Immature natural killer cell (primary cell): ENCODE measurements at regions not wholly inside any gene's neighbourhood (a gene's known extent, or its start where the extent isn't known, plus 50 kb on each side); places are given as distances from the start of the nearest gene placed in this dataset.

Experiments
- DNase-seq, 3 donors: peaks; one replicate each; pipeline ENCODE4 v3.0.0; 2022; ENCODE audit warnings: mixed read lengths in 1 of 3
- H3K27ac Mint-ChIP-seq, 6 donors: one replicate each; pipeline ENCODE4 v1.8.0; 2020; ENCODE audit warnings: mixed read lengths in 6 of 6, mild to moderate bottlenecking in 5 of 6, inconsistent platforms in 4 of 6, moderate library complexity in 3 of 6
- H3K27me3 Mint-ChIP-seq, 3 donors: one replicate each; pipeline ENCODE4 v1.8.0; 2020 to 2021; ENCODE audit warnings: low read depth in 3 of 3, mild to moderate bottlenecking in 3 of 3, mixed read lengths in 3 of 3, moderate library complexity in 3 of 3, inconsistent platforms in 1 of 3
- H3K36me3 Mint-ChIP-seq, 3 donors: one replicate each; pipeline ENCODE4 v1.8.0; 2020; ENCODE audit warnings: mixed read lengths in 3 of 3, inconsistent platforms in 2 of 3, mild to moderate bottlenecking in 2 of 3
- H3K4me1 Mint-ChIP-seq, 2 donors: one replicate each; pipeline ENCODE4 v1.8.0; 2020; ENCODE audit warnings: inconsistent platforms in 2 of 2, mild to moderate bottlenecking in 2 of 2, mixed read lengths in 2 of 2, moderate library complexity in 1 of 2
- H3K4me3 Mint-ChIP-seq, 5 donors: one replicate each; pipeline ENCODE4 v1.8.0; 2020; ENCODE audit warnings: mild to moderate bottlenecking in 5 of 5, mixed read lengths in 5 of 5, inconsistent platforms in 3 of 5, moderate library complexity in 3 of 5
- H3K9me3 Mint-ChIP-seq, 6 donors: one replicate each; pipeline ENCODE4 v1.8.0; 2020; ENCODE audit warnings: mild to moderate bottlenecking in 6 of 6, mixed read lengths in 6 of 6, inconsistent platforms in 4 of 6, moderate library complexity in 3 of 6

- Mint-ChIP-seq H3K9me3 (no peaks in the 10 kb centered on the region), H3K4me1 (peaks cover 17 to 18% of the 10 kb centered on the region in 2 donors), H3K36me3 (no peaks in the 10 kb centered on the region), H3K27me3 (peaks cover 0 to 1% (median under 1%) of the 10 kb centered on the region in 3 donors), H3K27ac (no peak overlapping the region), H3K4me3 (no peak overlapping the region)
- DNase-seq, result no peak
Measured at GRCh38 chr3:124611520-124611919, 118.7 kb upstream of the UMPS start.

DNA sequence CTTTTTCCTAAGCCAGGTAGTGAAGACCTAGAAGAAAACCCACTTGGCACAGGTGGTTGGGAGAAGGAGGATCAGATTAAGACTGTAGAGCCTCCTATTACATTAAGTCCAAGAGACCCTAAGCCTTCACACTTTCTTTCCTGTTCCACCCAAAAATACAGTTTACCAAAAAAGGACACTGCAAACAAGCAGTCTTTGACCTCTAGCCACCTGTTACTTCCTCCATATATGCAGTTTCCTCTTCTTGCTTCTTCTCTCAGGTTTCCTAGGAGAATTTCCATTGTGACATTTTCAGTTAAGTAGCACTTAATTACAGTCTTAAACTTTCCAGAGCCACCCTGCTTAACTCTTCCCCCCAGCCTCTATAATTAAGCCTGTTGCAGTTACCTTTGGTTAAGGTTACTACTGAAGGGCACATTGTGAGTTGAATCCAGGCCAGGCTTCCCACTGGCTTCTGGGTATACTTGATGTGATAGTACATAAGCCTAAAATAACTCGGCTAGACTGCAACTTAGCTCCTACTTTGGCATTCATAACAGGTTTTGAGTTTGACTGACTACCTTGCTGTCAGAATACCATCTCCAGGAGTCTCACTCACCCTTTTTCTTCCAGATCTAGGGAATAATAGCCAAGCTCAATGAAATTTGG lies 114.2 kb upstream of the UMPS start:
- Mint-ChIP-seq H3K9me3 (no peaks in the 10 kb centered on the region), H3K4me3 (peak overlapping the region in 3 of 5 donors; percentile 36 to 39 (median 37)), H3K27me3 (peaks cover 0 to 1% (median 0%) of the 10 kb centered on the region in 3 donors), H3K36me3 (peaks cover 0 to 5% (median 0%) of the 10 kb centered on the region in 3 donors), H3K4me1 (peaks cover 38 to 44% of the 10 kb centered on the region in 2 donors), H3K27ac (peak overlapping the region in 2 of 6 donors; percentile 52 to 60)
- DNase-seq, result no peak

DNA sequence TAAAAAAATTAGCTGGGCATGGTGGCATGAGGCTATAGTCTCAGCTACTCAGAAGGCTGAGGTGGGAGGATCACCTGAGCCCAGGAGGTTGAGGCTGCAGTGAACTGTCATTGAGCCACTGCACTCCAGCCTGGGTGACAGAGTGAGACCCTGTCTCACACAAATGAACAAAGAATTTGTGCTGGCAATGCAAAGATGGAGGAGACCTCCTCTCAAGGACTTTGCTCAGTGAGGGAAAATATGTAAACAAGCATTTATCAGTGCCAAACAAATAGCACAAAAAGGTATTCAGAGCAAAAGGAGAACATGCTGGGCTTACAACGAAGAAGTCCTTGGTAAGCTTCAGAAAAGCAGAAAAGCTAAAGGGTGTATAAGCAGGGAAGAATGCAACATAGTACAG lies 113.1 kb upstream of the UMPS start:
- Mint-ChIP-seq H3K4me1 (peaks cover 45 to 53% of the 10 kb centered on the region in 2 donors), H3K27ac (peak overlapping the region in 3 of 6 donors; percentile 5 to 73 (median 26)), H3K4me3 (no peak overlapping the region), H3K9me3 (no peaks in the 10 kb centered on the region), H3K27me3 (no peaks in the 10 kb centered on the region), H3K36me3 (peaks cover 0 to 5% (median 0%) of the 10 kb centered on the region in 3 donors)
- DNase-seq, result no peak

- peak; percentile 28 to 47 (median 40) for DNase-seq
- Mint-ChIP-seq H3K9me3 (no peaks in the 10 kb centered on the region), H3K36me3 (peaks cover 0 to 5% (median 0%) of the 10 kb centered on the region in 3 donors), H3K27ac (peak overlapping the region; percentile 88 to 98 (median 92)), H3K4me3 (peak overlapping the region; percentile 66 to 83 (median 81)), H3K4me1 (peaks cover 50 to 61% of the 10 kb centered on the region in 2 donors), H3K27me3 (peaks cover 0 to 1% (median 0%) of the 10 kb centered on the region in 3 donors)
Measured at GRCh38 chr3:124619887-124620599, 110.2 kb upstream of the UMPS start.

GRCh38 chr3:124620600-124621063 lies 109.6 kb upstream of the UMPS start:
- H3K4me3 Mint-ChIP-seq, result peak overlapping the region; percentile 66 to 83 (median 77)
- peak overlapping the region; percentile 88 to 98 (median 92) for H3K27ac Mint-ChIP-seq
- peaks cover 0 to 1% (median 0%) of the 10 kb centered on the region in 3 donors for H3K27me3 Mint-ChIP-seq
- H3K36me3 Mint-ChIP-seq, result peaks cover 0 to 5% (median 0%) of the 10 kb centered on the region in 3 donors
- H3K9me3 Mint-ChIP-seq, result no peaks in the 10 kb centered on the region
- peaks cover 44 to 55% of the 10 kb centered on the region in 2 donors for H3K4me1 Mint-ChIP-seq
- peak; percentile 31 to 40 (median 39) for DNase-seq

DNA sequence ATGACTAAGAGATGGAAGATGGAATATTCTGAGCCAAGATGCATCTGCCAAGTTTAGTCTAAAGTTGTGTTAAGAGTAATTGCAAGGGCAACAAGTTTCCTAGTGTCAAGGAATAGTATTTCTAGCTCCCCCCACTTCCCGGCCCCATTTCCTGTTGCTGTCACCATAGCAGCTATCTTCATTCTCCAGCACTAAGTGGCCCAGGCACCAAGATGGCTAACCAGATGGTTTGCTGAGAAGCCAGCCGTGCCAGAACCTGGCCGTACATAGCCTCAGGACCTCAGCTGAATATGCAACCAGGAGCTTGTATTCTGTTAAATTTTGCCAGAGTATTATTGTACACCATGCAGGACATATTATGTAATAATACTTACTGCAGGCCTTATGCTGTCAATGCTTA lies 108.8 kb upstream of the UMPS start:
- no peak for DNase-seq
- Mint-ChIP-seq H3K4me1 (peaks cover 35 to 46% of the 10 kb centered on the region in 2 donors), H3K27me3 (peaks cover 0 to 1% (median 0%) of the 10 kb centered on the region in 3 donors), H3K27ac (peak overlapping the region in 5 of 6 donors; percentile 18 to 98 (median 88)), H3K9me3 (no peaks in the 10 kb centered on the region), H3K4me3 (peak overlapping the region in 3 of 5 donors; percentile 16 to 31 (median 29)), H3K36me3 (peaks cover 0 to 5% (median 0%) of the 10 kb centered on the region in 3 donors)

GRCh38 chr3:124625074-124625473 lies 105.2 kb upstream of the UMPS start:
- DNase-seq, result no peak
- no peaks in the 10 kb centered on the region for H3K36me3 Mint-ChIP-seq
- no peak overlapping the region for H3K27ac Mint-ChIP-seq
- H3K4me1 Mint-ChIP-seq, result peaks cover 24 to 30% of the 10 kb centered on the region in 2 donors
- H3K9me3 Mint-ChIP-seq, result no peaks in the 10 kb centered on the region
- no peak overlapping the region for H3K4me3 Mint-ChIP-seq
- peaks cover 1 to 6% (median 3%) of the 10 kb centered on the region in 3 donors for H3K27me3 Mint-ChIP-seq

DNA sequence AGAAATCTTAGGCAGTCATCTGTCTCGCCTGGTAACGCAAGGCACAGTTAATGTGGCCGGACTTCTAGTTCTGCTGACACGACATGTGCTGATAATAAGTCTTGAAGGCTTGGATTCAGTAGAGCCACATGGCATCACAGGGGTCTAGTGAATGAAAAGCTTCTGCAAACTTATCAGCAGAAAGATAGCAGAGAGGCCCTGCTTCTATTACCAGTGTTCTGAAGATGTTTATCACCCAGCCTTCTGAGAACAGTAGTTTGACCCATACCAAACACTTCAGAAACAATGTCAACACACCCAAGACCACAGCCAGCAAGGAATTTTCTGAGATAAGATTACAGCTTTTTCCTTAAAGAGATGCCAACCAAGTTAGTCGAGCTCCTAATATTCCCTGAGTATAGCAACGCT lies 102.7 kb upstream of the UMPS start:
- no peak overlapping the region for H3K27ac Mint-ChIP-seq
- H3K4me3 Mint-ChIP-seq, result no peak overlapping the region
- no peak for DNase-seq
- H3K9me3 Mint-ChIP-seq, result no peaks in the 10 kb centered on the region
- H3K27me3 Mint-ChIP-seq, result peaks cover 2 to 12% (median 5%) of the 10 kb centered on the region in 3 donors
- H3K4me1 Mint-ChIP-seq, result peaks cover 7 to 11% of the 10 kb centered on the region in 2 donors
- H3K36me3 Mint-ChIP-seq, result peaks cover 0 to 6% (median 0%) of the 10 kb centered on the region in 3 donors

DNA sequence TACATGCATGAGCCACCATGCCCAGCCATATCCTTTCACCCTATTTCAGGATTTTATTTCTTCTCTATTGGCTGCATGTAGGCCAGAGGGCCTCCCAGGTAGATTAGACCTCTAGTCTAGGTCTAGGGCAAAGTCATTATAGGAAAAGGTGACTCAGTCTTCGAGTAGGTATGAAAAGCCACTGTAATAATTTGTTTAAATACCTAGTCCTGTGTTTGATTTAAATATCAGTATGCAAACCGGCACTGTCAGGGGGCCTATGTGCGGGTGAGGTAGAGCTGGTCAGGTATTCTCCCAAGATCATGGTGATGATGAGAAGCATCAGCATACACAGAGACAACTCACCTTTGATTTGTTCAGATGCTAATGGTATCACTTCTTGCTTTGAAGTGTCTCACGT lies 101.4 kb upstream of the UMPS start:
- Mint-ChIP-seq H3K27me3 (peaks cover 2 to 12% (median 5%) of the 10 kb centered on the region in 3 donors), H3K4me1 (peaks cover 3 to 4% of the 10 kb centered on the region in 2 donors), H3K36me3 (peaks cover 0 to 9% (median 0%) of the 10 kb centered on the region in 3 donors), H3K27ac (no peak overlapping the region), H3K9me3 (no peaks in the 10 kb centered on the region), H3K4me3 (no peak overlapping the region)
- no peak for DNase-seq

DNA sequence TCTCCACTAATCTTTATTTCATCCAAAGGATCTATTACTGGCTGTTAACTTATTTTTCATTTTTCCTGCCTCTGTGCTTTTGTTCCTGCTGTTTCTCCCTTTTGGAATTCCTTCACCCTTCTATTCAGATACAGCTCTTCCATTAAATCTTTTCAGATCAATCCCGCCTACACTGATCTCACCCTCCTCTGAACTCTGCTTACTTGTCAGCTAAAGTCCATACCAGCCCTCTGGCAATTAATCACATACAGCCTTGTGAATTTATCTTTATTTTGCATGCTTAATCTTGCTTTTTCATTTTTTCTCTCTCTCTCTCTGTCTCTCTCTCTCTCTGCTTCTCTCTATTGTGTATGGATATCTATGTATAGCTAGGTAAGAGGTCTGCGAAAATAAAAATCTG lies 100.8 kb upstream of the UMPS start:
- DNase-seq, result no peak
- no peak overlapping the region for H3K27ac Mint-ChIP-seq
- H3K4me3 Mint-ChIP-seq, result no peak overlapping the region
- peaks cover 2 to 12% (median 5%) of the 10 kb centered on the region in 3 donors for H3K27me3 Mint-ChIP-seq
- H3K4me1 Mint-ChIP-seq, result peaks cover under 1 to 2% of the 10 kb centered on the region in 2 donors
- H3K9me3 Mint-ChIP-seq, result no peaks in the 10 kb centered on the region
- peaks cover 0 to 11% (median 0%) of the 10 kb centered on the region in 3 donors for H3K36me3 Mint-ChIP-seq

- Mint-ChIP-seq H3K4me3 (no peak overlapping the region), H3K27ac (peak overlapping the region in 1 of 6 donors; percentile 10), H3K4me1 (peaks cover 13 to 14% of the 10 kb centered on the region in 2 donors), H3K27me3 (peaks cover 2 to 12% (median 5%) of the 10 kb centered on the region in 3 donors), H3K9me3 (no peaks in the 10 kb centered on the region), H3K36me3 (peaks cover 0 to 11% (median 0%) of the 10 kb centered on the region in 3 donors)
- no peak for DNase-seq
Measured at GRCh38 chr3:124630960-124631359, 99.3 kb upstream of the UMPS start.

- DNase-seq, result no peak
- Mint-ChIP-seq H3K27ac (no peak overlapping the region), H3K4me3 (no peak overlapping the region), H3K9me3 (no peaks in the 10 kb centered on the region), H3K36me3 (peaks cover 0 to 11% (median 0%) of the 10 kb centered on the region in 3 donors), H3K27me3 (peaks cover 2 to 12% (median 5%) of the 10 kb centered on the region in 3 donors), H3K4me1 (peaks cover 20 to 22% of the 10 kb centered on the region in 2 donors)
Measured at GRCh38 chr3:124631727-124632126, 98.5 kb upstream of the UMPS start.

- H3K4me1 Mint-ChIP-seq, result peaks cover 26 to 29% of the 10 kb centered on the region in 2 donors
- peaks cover 0 to 11% (median 0%) of the 10 kb centered on the region in 3 donors for H3K36me3 Mint-ChIP-seq
- peaks cover 2 to 12% (median 7%) of the 10 kb centered on the region in 3 donors for H3K27me3 Mint-ChIP-seq
- no peak for DNase-seq
- no peak overlapping the region for H3K27ac Mint-ChIP-seq
- no peaks in the 10 kb centered on the region for H3K9me3 Mint-ChIP-seq
- no peak overlapping the region for H3K4me3 Mint-ChIP-seq
Measured at GRCh38 chr3:124632566-124633140, 97.6 kb upstream of the UMPS start.
